HepG2 (cell line): ENCODE measurements at regions not wholly inside any gene's neighbourhood (a gene's known extent, or its start where the extent isn't known, plus 50 kb on each side); places are given as distances from the start of the nearest gene placed in this dataset.

Experiments used
- ATF4 ChIP-seq, 2 experiments: fragments of 450-650 bp in 1 of 2; sonication (generic) in 1 of 2; formaldehyde crosslinking; IDR thresholded peaks; 2 replicates each; pipeline versions ENCODE4 v1.5.0 to v1.8.0; 2020 to 2022; ENCODE audit warnings: mild to moderate bottlenecking in 1 of 2, missing genetic modification reagents in 1 of 2
- HBP1 ChIP-seq: IDR thresholded peaks from 2 replicates; pipeline ENCODE4 v1.6.1; 2016; ENCODE audit warnings: low read depth, control low read depth
- HNRNPH1 ChIP-seq: fragments of 200-400 bp; formaldehyde crosslinking; optimal IDR thresholded peaks from 2 replicates; pipeline ENCODE3; 2017; ENCODE audit warnings: mild to moderate bottlenecking, low read depth, low read length
- JARID2 ChIP-seq: sonication (generic); formaldehyde crosslinking; IDR thresholded peaks from 2 replicates; pipeline ENCODE4 v1.8.1; 2023; ENCODE audit warnings: missing genetic modification reagents, inconsistent platforms; ENCODE audit not compliant: insufficient replicate concordance
- MLLT10 ChIP-seq: sonication (generic); formaldehyde crosslinking; IDR thresholded peaks from 2 replicates; pipeline ENCODE4 v1.4.0; 2020; ENCODE audit warnings: missing genetic modification reagents
- PHB2 ChIP-seq: fragments of 450-650 bp; IDR thresholded peaks from 2 replicates; pipeline ENCODE4 v1.6.1; 2018; ENCODE audit not compliant: partially characterized antibody
- SMYD3 ChIP-seq: sonication (generic); formaldehyde crosslinking; IDR thresholded peaks from 2 replicates; pipeline ENCODE4 v1.8.1; 2023; ENCODE audit warnings: mild to moderate bottlenecking, missing genetic modification reagents
- SP4 ChIP-seq: sonication (generic); formaldehyde crosslinking; IDR thresholded peaks from 2 replicates; pipeline ENCODE4 v1.8.1; 2023; ENCODE audit warnings: mild to moderate bottlenecking, missing genetic modification reagents
- THRA ChIP-seq: sonication (generic); formaldehyde crosslinking; IDR thresholded peaks from 2 replicates; pipeline ENCODE4 v1.4.0; 2020; ENCODE audit warnings: missing genetic modification reagents, borderline replicate concordance
- ZFP37 ChIP-seq: sonication (generic); formaldehyde crosslinking; IDR thresholded peaks from 2 replicates; pipeline ENCODE4 v1.4.0; 2020; ENCODE audit warnings: missing genetic modification reagents, borderline replicate concordance
- ZNF225 ChIP-seq: sonication (generic); formaldehyde crosslinking; IDR thresholded peaks from 2 replicates; pipeline ENCODE4 v1.4.0; 2020; ENCODE audit warnings: mild to moderate bottlenecking, missing genetic modification reagents
- ZNF318 ChIP-seq: sonication (generic); formaldehyde crosslinking; IDR thresholded peaks from 2 replicates; pipeline ENCODE4 v1.4.0; 2020; ENCODE audit warnings: mild to moderate bottlenecking, missing genetic modification reagents
- ZNF598 ChIP-seq: sonication (generic); formaldehyde crosslinking; IDR thresholded peaks from 2 replicates; pipeline ENCODE4 v1.5.1; 2020; ENCODE audit warnings: mild to moderate bottlenecking, missing genetic modification reagents, borderline replicate concordance
- ZNF740 ChIP-seq: sonication (generic); formaldehyde crosslinking; IDR thresholded peaks from 2 replicates; pipeline ENCODE4 v1.4.0; 2020; ENCODE audit warnings: missing genetic modification reagents
- ZNF790 ChIP-seq: sonication (generic); formaldehyde crosslinking; IDR thresholded peaks from 2 replicates; pipeline ENCODE4 v1.8.0; 2022; ENCODE audit warnings: missing genetic modification reagents, mild to moderate bottlenecking, borderline replicate concordance

- TF ChIP-seq ZNF318 (CRISPR knock-in tag) (no peak), SMYD3 (no peak), ZFP37 (CRISPR knock-in tag) (no peak), ZNF740 (CRISPR knock-in tag) (peak; percentile 54; the same call in 1 of the 2 replicates), SP4 (CRISPR knock-in tag) (no peak), ZNF790 (CRISPR knock-in tag) (no peak), ATF4 (CRISPR knock-in tag; IDR thresholded peaks at IDR 0.05) (no peak), THRA (no peak), ZNF225 (CRISPR knock-in tag) (no peak), PHB2 (no peak), ZNF598 (no peak), MLLT10 (CRISPR knock-in tag) (no peak), HNRNPH1 (no peak), HBP1 (CRISPR knock-in tag) (0 out of 2 replicates have a peak, but pooled peaks have one; percentile 38), JARID2 (no peak)
Measured at GRCh38 chr2:161063157-161063945, 96.9 kb upstream of the TANK start (continued).
